ENCODE measurements at regions not wholly inside any gene's neighbourhood (a gene's known extent, or its start where the extent isn't known, plus 50 kb on each side); places are given as distances from the start of the nearest gene placed in this dataset.

DNA sequence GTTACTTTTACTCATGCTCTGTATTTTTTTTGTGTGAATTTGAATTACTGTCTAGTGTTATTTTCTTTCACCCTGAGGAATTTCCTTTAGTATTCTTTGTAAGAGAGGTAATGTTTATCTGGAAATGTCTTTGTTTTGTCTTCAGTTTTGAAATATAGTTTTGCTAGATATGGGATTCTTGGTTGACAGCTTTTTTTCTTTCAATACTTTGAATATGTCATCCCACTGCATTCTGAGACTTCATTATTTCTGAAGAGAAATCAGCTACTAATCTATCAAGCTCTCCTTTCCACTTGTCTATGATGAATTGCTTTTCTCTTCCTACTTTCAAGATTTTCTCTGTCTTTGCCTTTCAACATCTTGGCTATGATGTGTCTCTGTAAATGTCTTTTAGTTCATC lies 217.0 kb upstream of the CASK start:
- TF ChIP-seq, protein P1, sequence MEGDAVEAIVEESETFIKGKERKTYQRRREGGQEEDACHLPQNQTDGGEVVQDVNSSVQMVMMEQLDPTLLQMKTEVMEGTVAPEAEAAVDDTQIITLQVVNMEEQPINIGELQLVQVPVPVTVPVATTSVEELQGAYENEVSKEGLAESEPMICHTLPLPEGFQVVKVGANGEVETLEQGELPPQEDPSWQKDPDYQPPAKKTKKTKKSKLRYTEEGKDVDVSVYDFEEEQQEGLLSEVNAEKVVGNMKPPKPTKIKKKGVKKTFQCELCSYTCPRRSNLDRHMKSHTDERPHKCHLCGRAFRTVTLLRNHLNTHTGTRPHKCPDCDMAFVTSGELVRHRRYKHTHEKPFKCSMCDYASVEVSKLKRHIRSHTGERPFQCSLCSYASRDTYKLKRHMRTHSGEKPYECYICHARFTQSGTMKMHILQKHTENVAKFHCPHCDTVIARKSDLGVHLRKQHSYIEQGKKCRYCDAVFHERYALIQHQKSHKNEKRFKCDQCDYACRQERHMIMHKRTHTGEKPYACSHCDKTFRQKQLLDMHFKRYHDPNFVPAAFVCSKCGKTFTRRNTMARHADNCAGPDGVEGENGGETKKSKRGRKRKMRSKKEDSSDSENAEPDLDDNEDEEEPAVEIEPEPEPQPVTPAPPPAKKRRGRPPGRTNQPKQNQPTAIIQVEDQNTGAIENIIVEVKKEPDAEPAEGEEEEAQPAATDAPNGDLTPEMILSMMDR (IDR thresholded peaks at IDR 0.05; ENCODE audit: low read depth, low read length, missing input control) = no peak
- TF ChIP-seq RXRA (IDR thresholded peaks at IDR 0.05) (no peak), GABPA (IDR thresholded peaks at IDR 0.05 in 1 of 2, conservative IDR thresholded peaks at IDR 0.05 in 1 of 2) (no peak), HNF4A (conservative IDR thresholded peaks at IDR 0.05) (no peak), SP1 (IDR thresholded peaks at IDR 0.05) (no peak), NR2F2 (IDR thresholded peaks at IDR 0.05) (no peak), MAX (IDR thresholded peaks at IDR 0.05) (no peak)
